ENCODE measurements at regions not wholly inside any gene's neighbourhood (a gene's known extent, or its start where the extent isn't known, plus 50 kb on each side); places are given as distances from the start of the nearest gene placed in this dataset.

GRCh38 chr10:83250396-83250795, 888.9 kb upstream of the GHITM start:
- TF ChIP-seq CTCF (IDR thresholded peaks at IDR 0.05), result no peak
- no peak for TF ChIP-seq POLR2A (IDR thresholded peaks at IDR 0.05)

Data from heart left ventricle (tissue), 13 donors.